T-cell (primary cell): ENCODE measurements at regions not wholly inside any gene's neighbourhood (a gene's known extent, or its start where the extent isn't known, plus 50 kb on each side); places are given as distances from the start of the nearest gene placed in this dataset.
"Not testable (repeated sequence)": the region's sequence is repeated elsewhere in the genome, so short reads cannot be mapped to it uniquely, and the experiment has no call there.

ENCODE experiments used
- ATAC-seq, 4 experiments: fragments of 200-7000 bp in 3 of 4; fragments of 150-1000 bp in 1 of 4; cut with Tn5 transposase; replicated peaks in 1 of 4; 1 replicate in 3 of 4; 2 replicates in 1 of 4; pipeline ENCODE4 v1.10.0; 2021; ENCODE audit warnings: moderate library complexity in 3 of 4, mild to moderate bottlenecking in 2 of 4, moderate number of reproducible peaks in 1 of 4
- CTCF ChIA-PET, 2 donors: fragments of 300-600 bp; sonication (Branson Sonifier 250); formaldehyde crosslinking; loops; one replicate each; lab custom pipeline; 2022; ENCODE audit warnings: antibody characterized with exemption in 2 of 2; lab: Charles Lee
- POLR2A ChIA-PET, 2 donors: fragments of 300-600 bp; sonication (Branson Sonifier 250); formaldehyde crosslinking; loops; one replicate each; lab custom pipeline; 2022; ENCODE audit warnings: antibody characterized with exemption in 2 of 2; lab: Charles Lee
- DNase-seq, 35 experiments: peaks; one replicate each; pipeline versions ENCODE4 v3.0.0 to v3.0.0-alpha.2; 2013 to 2023
- H3K27ac ChIP-seq: one replicate; pipeline ENCODE4 v1.5.1; 2013; ENCODE audit warnings: low read length
- H3K27me3 ChIP-seq, 2 experiments: replicated peaks in 1 of 2; 1 replicate in 1 of 2; 2 replicates in 1 of 2; pipeline versions ENCODE4 v1.6.1 to v1.7.0; 2013; ENCODE audit warnings: low read length in 1 of 2, mixed read lengths in 1 of 2; ENCODE audit not compliant: control insufficient read depth in 2 of 2, insufficient read depth in 2 of 2; ENCODE audit errors: extremely low read depth in 1 of 2
- H3K36me3 ChIP-seq, 2 donors: 1 replicate in 1 of 2; 2 replicates in 1 of 2; pipeline versions ENCODE4 v1.6.1 to v1.7.0; 2013; ENCODE audit warnings: low read length in 1 of 2; ENCODE audit not compliant: control insufficient read depth in 2 of 2, insufficient read depth in 1 of 2; ENCODE audit errors: extremely low read depth in 1 of 2
- H3K4me1 ChIP-seq, 2 experiments: 1 replicate in 1 of 2; 2 replicates in 1 of 2; pipeline versions ENCODE4 v1.6.1 to v1.7.0; 2013; ENCODE audit warnings: low read length in 2 of 2, mixed read lengths in 1 of 2; ENCODE audit not compliant: insufficient read depth in 2 of 2, control insufficient read depth in 1 of 2; ENCODE audit errors: extremely low read depth in 1 of 2
- H3K4me3 ChIP-seq, 2 donors: 1 replicate in 1 of 2; 2 replicates in 1 of 2; pipeline versions ENCODE4 v1.5.1 to v1.7.0; 2013; ENCODE audit warnings: mild to moderate bottlenecking in 2 of 2, low read length in 1 of 2, moderate library complexity in 1 of 2; ENCODE audit not compliant: control insufficient read depth in 1 of 2; ENCODE audit errors: extremely low read depth in 1 of 2
- H3K9me3 ChIP-seq: 2 replicates; pipeline ENCODE4 v1.7.0; 2013
- H3K27ac Mint-ChIP-seq, 2 donors: one replicate each; pipeline ENCODE4 v1.8.0; 2020 to 2021; ENCODE audit warnings: mild to moderate bottlenecking in 2 of 2, mixed read lengths in 2 of 2
- H3K27me3 Mint-ChIP-seq, 2 donors: one replicate each; pipeline ENCODE4 v1.8.0; 2021 to 2022; ENCODE audit warnings: mixed read lengths in 2 of 2
- H3K36me3 Mint-ChIP-seq: one replicate; pipeline ENCODE4 v1.8.0; 2021; ENCODE audit warnings: mixed read lengths
- H3K4me1 Mint-ChIP-seq, 3 donors: one replicate each; pipeline ENCODE4 v1.8.0; 2020 to 2022; ENCODE audit warnings: mixed read lengths in 3 of 3, mild to moderate bottlenecking in 1 of 3
- H3K4me3 Mint-ChIP-seq, 3 donors: one replicate each; pipeline ENCODE4 v1.8.0; 2020 to 2022; ENCODE audit warnings: mild to moderate bottlenecking in 3 of 3, mixed read lengths in 3 of 3, moderate library complexity in 3 of 3
- H3K9me3 Mint-ChIP-seq, 3 donors: one replicate each; pipeline ENCODE4 v1.8.0; 2020 to 2022; ENCODE audit warnings: mixed read lengths in 3 of 3
- WGBS: methylation state at CpG from one replicate; pipeline ENCODE4 v1.1.5; 2013; ENCODE audit warnings: missing lambda C conversion rate; ENCODE audit not compliant: insufficient coverage; 5-methylcytosine and 5-hydroxymethylcytosine counted together

- WGBS = 67% methylated on average over 4 of the region's 4 CpGs
- no peaks in the 10 kb centered on the region for H3K9me3 ChIP-seq
- H3K4me1 ChIP-seq = no peaks in the 10 kb centered on the region
- ATAC-seq = no peak
- peaks cover 0 to 17% of the 10 kb centered on the region in 2 experiments for H3K27me3 ChIP-seq
- H3K36me3 ChIP-seq = no peaks in the 10 kb centered on the region
- no peak overlapping the region for H3K4me3 Mint-ChIP-seq
- H3K4me1 Mint-ChIP-seq = peaks cover 0 to 5% (median 4%) of the 10 kb centered on the region in 3 donors
- ChIA-PET CTCF (no interaction called here), POLR2A (no interaction called here)
- no peak overlapping the region for H3K27ac Mint-ChIP-seq
- H3K4me3 ChIP-seq = no peak overlapping the region
- peaks cover 2 to 4% (median 4%) of the 10 kb centered on the region in 3 donors for H3K9me3 Mint-ChIP-seq
- no peaks in the 10 kb centered on the region for H3K36me3 Mint-ChIP-seq
- DNase-seq = no peak
- peaks cover 9 to 14% of the 10 kb centered on the region in 2 donors for H3K27me3 Mint-ChIP-seq
- H3K27ac ChIP-seq = no peak overlapping the region
Observed at GRCh38 chr1:94754570-94754969, 65.6 kb upstream of the SLC44A3 start.

- Mint-ChIP-seq H3K27me3 (peaks cover 9 to 14% of the 10 kb centered on the region in 2 donors), H3K4me3 (no peak overlapping the region), H3K4me1 (peaks cover 0 to 5% (median 4%) of the 10 kb centered on the region in 3 donors), H3K9me3 (peaks cover 3 to 8% (median 6%) of the 10 kb centered on the region in 3 donors), H3K27ac (no peak overlapping the region), H3K36me3 (no peaks in the 10 kb centered on the region)
- Histone ChIP-seq H3K4me1 (no peaks in the 10 kb centered on the region), H3K36me3 (no peaks in the 10 kb centered on the region), H3K9me3 (no peaks in the 10 kb centered on the region), H3K4me3 (no peak overlapping the region), H3K27ac (no peak overlapping the region), H3K27me3 (peaks cover 0 to 17% of the 10 kb centered on the region in 2 experiments)
- WGBS = no CpG with 5 or more reads among the region's 2 CpGs
- ATAC-seq (no peak), DNase-seq (no peak)
- CTCF ChIA-PET = no interaction called here
- POLR2A ChIA-PET = no interaction called here
Observed at GRCh38 chr1:94754095-94754494, 66.1 kb upstream of the SLC44A3 start.

- peaks cover 9 to 14% of the 10 kb centered on the region in 2 donors for H3K27me3 Mint-ChIP-seq
- Histone ChIP-seq H3K9me3 (no peaks in the 10 kb centered on the region), H3K4me1 (no peaks in the 10 kb centered on the region), H3K4me3 (no peak overlapping the region), H3K36me3 (no peaks in the 10 kb centered on the region), H3K27ac (no peak overlapping the region), H3K27me3 (peaks cover 0 to 17% of the 10 kb centered on the region in 2 experiments)
- peaks cover 4 to 13% (median 8%) of the 10 kb centered on the region in 3 donors for H3K9me3 Mint-ChIP-seq
- H3K4me3 Mint-ChIP-seq = no peak overlapping the region
- ChIA-PET POLR2A (no interaction called here), CTCF (no interaction called here)
- DNase-seq = no peak
- no peaks in the 10 kb centered on the region for H3K36me3 Mint-ChIP-seq
- peaks cover 0 to 5% (median 4%) of the 10 kb centered on the region in 3 donors for H3K4me1 Mint-ChIP-seq
- H3K27ac Mint-ChIP-seq = no peak overlapping the region
- ATAC-seq = no peak
- 90% methylated on average over 3 of the region's 6 CpGs for WGBS
Observed at GRCh38 chr1:94753171-94753972, 66.8 kb upstream of the SLC44A3 start.

- H3K9me3 ChIP-seq, CTCF ChIA-PET, H3K4me3 ChIP-seq, H3K27me3 ChIP-seq, H3K4me1 Mint-ChIP-seq, H3K27me3 Mint-ChIP-seq, H3K4me1 ChIP-seq, DNase-seq, H3K36me3 Mint-ChIP-seq, H3K27ac Mint-ChIP-seq, H3K27ac ChIP-seq, H3K4me3 Mint-ChIP-seq, ATAC-seq, H3K36me3 ChIP-seq, POLR2A ChIA-PET: not testable (repeated sequence)
- 80% methylated on average over 1 of the region's 5 CpGs for WGBS
- H3K9me3 Mint-ChIP-seq = peaks cover 4 to 13% (median 8%) of the 10 kb centered on the region in 3 donors
Observed at GRCh38 chr1:94751483-94751882, 68.7 kb upstream of the SLC44A3 start.

GRCh38 chr1:94746635-94747525 is 73.3 kb upstream of the SLC44A3 start:
- Histone ChIP-seq H3K9me3 (no peaks in the 10 kb centered on the region), H3K4me3 (no peak overlapping the region), H3K27me3 (peaks cover 0 to 2% of the 10 kb centered on the region in 2 experiments), H3K36me3 (no peaks in the 10 kb centered on the region), H3K4me1 (no peaks in the 10 kb centered on the region), H3K27ac (no peak overlapping the region)
- 94% methylated on average over 5 of the region's 8 CpGs for WGBS
- DNase-seq (no peak), ATAC-seq (no peak)
- peaks cover 4 to 13% (median 4%) of the 10 kb centered on the region in 3 donors for H3K9me3 Mint-ChIP-seq
- H3K36me3 Mint-ChIP-seq = no peaks in the 10 kb centered on the region
- H3K27me3 Mint-ChIP-seq = peaks cover 7 to 13% of the 10 kb centered on the region in 2 donors
- no peak overlapping the region for H3K27ac Mint-ChIP-seq
- no peaks in the 10 kb centered on the region for H3K4me1 Mint-ChIP-seq
- ChIA-PET CTCF (no interaction called here), POLR2A (no interaction called here)
- H3K4me3 Mint-ChIP-seq = no peak overlapping the region

- H3K4me1 ChIP-seq = no peaks in the 10 kb centered on the region
- ChIA-PET CTCF (no interaction called here), POLR2A (no interaction called here)
- H3K4me1 Mint-ChIP-seq = peaks cover 0 to 3% (median 2%) of the 10 kb centered on the region in 3 donors
- H3K9me3 ChIP-seq = no peaks in the 10 kb centered on the region
- DNase-seq (no peak), ATAC-seq (no peak)
- no peaks in the 10 kb centered on the region for H3K36me3 Mint-ChIP-seq
- H3K27me3 ChIP-seq = peaks cover 0 to 2% of the 10 kb centered on the region in 2 experiments
- no peak overlapping the region for H3K4me3 Mint-ChIP-seq
- no peaks in the 10 kb centered on the region for H3K36me3 ChIP-seq
- H3K27ac ChIP-seq = no peak overlapping the region
- peaks cover 4 to 13% (median 4%) of the 10 kb centered on the region in 3 donors for H3K9me3 Mint-ChIP-seq
- H3K4me3 ChIP-seq = no peak overlapping the region
- H3K27ac Mint-ChIP-seq = no peak overlapping the region
- peaks cover 7 to 13% of the 10 kb centered on the region in 2 donors for H3K27me3 Mint-ChIP-seq
Observed at GRCh38 chr1:94745742-94746141, 74.4 kb upstream of the SLC44A3 start.
